ENCODE measurements at regions not wholly inside any gene's neighbourhood (a gene's known extent, or its start where the extent isn't known, plus 50 kb on each side); places are given as distances from the start of the nearest gene placed in this dataset.
A peak's percentile ranks its signal among the peaks of the same experiment; 100 is the strongest.

DNA sequence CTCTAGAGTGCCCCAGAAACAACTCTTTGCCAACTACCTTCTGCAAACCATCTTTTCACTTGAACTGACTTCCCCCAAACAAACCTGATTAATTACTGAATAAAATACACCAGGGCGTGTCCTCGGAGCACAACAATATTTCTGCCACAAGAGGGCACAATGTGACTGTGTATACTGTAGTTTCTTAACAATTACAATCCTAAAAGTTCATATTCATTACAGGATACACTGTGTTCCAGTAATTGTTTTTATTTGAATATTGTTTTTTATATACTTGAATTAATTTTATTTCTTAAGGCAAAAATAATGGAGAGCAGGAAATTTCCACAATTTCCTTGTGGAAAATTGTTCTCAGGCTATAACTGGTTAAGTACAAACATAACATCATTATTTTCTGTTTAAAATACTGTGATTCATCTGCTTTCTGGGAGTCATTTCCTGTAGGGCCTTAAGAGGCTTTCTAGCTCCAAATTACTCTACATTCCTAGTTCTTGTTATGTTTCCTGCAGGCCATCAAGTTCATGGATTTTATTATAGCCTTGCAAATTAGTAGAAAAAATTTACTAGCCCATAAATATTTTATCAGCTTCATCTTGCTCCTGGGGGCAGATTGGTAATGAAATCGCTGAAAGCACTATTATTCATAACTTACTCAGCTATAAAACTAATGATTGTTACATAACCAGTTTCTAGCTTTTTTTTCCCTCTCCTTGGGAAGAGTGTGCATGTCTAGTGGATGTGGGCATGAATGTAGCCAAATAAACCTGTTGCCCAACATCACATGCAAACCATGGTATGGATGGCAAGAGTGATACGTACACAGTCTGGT, 51.9 kb upstream of the SLC22A16 start:
- Mint-ChIP-seq H3K27me3 (no peaks in the 10 kb centered on the region), H3K4me1 (peaks cover 3% of the 10 kb centered on the region), H3K36me3 (ENCODE audit: low read depth) (no peaks in the 10 kb centered on the region), H3K9me3 (no peaks in the 10 kb centered on the region), H3K4me3 (no peak overlapping the region), H3K27ac (no peak overlapping the region)
- ATAC-seq (replicated peaks) = peak; percentile 68

GRCh38 chr6:110527516-110527915, 51.1 kb upstream of the SLC22A16 start:
- Mint-ChIP-seq H3K9me3 (no peaks in the 10 kb centered on the region), H3K36me3 (ENCODE audit: low read depth) (no peaks in the 10 kb centered on the region), H3K4me1 (peaks cover 3% of the 10 kb centered on the region), H3K27me3 (no peaks in the 10 kb centered on the region), H3K4me3 (no peak overlapping the region), H3K27ac (no peak overlapping the region)
- no peak for ATAC-seq (replicated peaks)

- Mint-ChIP-seq H3K4me1 (peaks cover 3% of the 10 kb centered on the region), H3K27me3 (no peaks in the 10 kb centered on the region), H3K4me3 (no peak overlapping the region), H3K27ac (no peak overlapping the region), H3K36me3 (ENCODE audit: low read depth) (no peaks in the 10 kb centered on the region), H3K9me3 (no peaks in the 10 kb centered on the region)
- ATAC-seq (replicated peaks) = no peak
Measured at GRCh38 chr6:110526726-110527125, 50.3 kb upstream of the SLC22A16 start.
